Kidney capillary endothelial cell (primary cell): ENCODE measurements at regions not wholly inside any gene's neighbourhood (a gene's known extent, or its start where the extent isn't known, plus 50 kb on each side); places are given as distances from the start of the nearest gene placed in this dataset.
"Not testable (repeated sequence)": the region's sequence is repeated elsewhere in the genome, so short reads cannot be mapped to it uniquely, and the experiment has no call there.

ENCODE experiments used
- DNase-seq: peaks from one replicate; pipeline ENCODE4 v3.0.0-alpha.2; 2018; ENCODE audit warnings: low spot score

DNA sequence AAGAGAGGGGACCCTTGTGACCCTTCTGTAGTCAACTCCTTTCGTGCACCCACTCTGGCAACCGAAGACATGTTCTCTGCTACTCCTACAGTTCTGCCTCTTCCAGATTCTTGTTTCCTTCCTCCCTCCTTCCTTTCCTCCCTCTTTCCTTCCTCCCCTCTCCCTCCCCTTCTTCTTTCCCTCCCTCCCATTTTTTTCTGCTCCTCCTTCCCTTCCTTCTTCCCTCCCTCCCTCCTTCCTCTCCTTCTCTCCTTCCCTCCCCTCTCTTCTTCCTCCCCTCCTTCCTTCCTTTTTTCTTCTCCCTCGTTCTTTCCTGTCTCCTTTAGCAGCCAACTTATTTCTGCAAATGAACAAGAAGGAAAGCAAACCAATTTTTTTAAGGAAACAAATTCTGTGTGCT lies 111.5 kb downstream of the NPTX2 start:
- DNase-seq: no peak

DNA sequence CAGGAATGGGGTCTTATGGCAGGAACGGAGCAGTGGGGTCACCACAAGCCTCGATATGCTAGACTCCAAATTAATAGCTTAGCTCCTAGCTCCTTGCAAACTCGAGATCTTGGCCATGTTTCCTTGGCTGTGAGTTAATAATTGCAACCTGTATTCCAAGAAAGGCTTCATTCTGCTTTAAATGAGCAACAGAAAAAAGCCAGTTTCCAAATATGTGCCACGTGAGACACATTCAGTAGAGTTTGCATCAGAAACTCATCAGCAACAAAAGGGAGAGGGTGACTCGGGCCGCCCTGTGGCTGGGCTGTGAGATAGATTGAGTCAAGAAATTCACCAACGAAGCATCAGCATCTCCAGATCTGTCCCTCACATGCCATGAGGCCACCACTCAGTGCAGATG lies 112.0 kb downstream of the NPTX2 start:
- no peak for DNase-seq

GRCh38 chr7:98730326-98730725 lies 113.2 kb downstream of the NPTX2 start:
- no peak for DNase-seq

DNA sequence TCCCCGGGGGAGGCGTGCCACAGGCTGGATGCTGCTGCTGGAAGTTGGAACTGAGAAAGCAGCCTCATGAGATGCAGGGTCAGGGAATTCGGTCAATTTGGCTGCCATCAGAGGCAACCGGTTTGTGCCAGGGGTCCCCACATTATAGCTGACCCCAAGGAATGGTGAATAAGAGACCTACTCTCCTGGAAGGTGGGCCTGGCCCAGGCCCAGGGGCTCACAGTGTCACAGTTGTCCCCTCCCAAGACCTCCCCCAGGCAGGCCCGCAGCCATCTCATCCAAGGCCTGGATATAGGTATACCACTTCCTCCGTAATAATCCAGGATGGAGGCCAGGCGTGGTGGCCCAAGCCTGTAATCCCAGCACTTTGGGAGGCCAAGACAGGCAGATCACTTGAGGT lies 114.6 kb downstream of the NPTX2 start:
- DNase-seq: no peak

GRCh38 chr7:98733036-98733435 lies 116.0 kb downstream of the NPTX2 start:
- DNase-seq: peak; percentile 7

DNA sequence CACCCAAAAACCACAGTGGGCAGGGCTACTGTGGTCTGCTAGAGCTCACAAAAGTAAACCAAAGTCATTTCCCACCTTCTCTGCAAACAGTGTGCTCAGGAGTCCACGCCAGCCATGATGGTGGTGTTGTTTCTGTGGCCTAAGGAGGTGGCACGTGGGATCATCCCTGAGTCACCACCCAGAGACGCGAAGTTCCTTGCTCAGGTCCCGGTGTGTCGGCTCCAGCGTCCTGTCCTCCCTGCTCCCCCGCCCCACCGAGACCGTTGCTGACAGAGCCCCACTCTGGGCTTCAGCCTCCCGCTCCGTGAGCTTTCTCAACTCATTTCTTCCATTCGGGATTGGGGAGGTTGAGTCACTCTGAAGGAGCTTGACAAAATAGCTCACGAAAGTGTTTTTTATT lies 118.7 kb downstream of the NPTX2 start:
- no peak for DNase-seq

DNA sequence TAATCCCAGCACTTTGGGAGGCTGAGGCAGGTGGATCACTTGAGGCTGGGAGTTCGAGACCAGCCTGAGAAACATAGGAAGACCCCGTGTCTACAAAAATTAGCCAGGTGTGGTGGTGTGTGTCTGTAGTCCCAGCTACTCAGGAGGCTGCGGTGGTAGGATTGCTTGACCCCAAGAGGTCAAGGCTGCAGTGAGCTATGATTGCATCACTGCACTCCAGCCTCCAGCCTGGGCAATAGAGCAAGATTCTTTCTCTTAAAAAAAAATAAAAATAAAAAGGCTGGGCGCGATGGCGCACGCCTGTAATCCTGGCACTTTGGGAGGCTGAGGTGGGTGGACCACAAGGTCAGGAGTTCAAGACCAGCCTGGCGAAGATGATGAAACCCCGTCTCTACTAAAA lies 119.4 kb downstream of the NPTX2 start:
- DNase-seq: not testable (repeated sequence)

GRCh38 chr7:98737176-98737575 lies 120.1 kb downstream of the NPTX2 start:
- no peak for DNase-seq

GRCh38 chr7:98740643-98741042 lies 123.6 kb downstream of the NPTX2 start:
- no peak for DNase-seq

DNA sequence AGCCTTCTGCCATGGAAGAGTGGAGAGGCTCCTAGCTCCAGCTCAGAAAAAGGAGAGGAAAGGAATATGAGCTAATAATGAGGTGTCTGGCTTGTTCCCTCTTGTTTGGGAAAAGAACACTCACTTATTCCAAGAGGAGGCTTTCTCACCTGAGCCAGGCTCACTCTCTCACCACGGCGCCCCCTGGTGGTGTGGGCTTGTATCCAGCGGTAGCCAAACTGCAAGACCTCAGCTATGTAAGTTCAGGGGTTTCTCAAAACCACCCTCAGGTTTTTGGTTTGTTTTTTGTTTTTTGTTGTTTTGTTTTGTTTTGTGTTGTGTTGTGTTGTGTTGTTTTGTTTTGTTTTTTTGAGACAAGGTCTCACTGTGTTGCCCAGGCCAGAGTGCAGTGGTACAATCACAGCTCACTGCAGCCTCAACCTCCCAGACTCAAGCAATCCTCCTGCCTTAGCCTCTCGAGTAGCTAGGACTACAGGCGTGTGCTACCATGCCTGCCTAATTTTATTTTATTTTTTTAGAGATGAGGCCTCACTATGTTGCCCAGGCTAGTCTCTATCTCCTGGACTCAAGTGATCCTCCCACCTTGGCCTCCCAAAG lies 124.0 kb downstream of the TMEM130 start:
- DNase-seq: peak; percentile 43

GRCh38 chr7:98748090-98748489 lies 121.7 kb downstream of the TMEM130 start:
- DNase-seq: no peak

GRCh38 chr7:98753176-98753575 lies 116.6 kb downstream of the TMEM130 start:
- no peak for DNase-seq

DNA sequence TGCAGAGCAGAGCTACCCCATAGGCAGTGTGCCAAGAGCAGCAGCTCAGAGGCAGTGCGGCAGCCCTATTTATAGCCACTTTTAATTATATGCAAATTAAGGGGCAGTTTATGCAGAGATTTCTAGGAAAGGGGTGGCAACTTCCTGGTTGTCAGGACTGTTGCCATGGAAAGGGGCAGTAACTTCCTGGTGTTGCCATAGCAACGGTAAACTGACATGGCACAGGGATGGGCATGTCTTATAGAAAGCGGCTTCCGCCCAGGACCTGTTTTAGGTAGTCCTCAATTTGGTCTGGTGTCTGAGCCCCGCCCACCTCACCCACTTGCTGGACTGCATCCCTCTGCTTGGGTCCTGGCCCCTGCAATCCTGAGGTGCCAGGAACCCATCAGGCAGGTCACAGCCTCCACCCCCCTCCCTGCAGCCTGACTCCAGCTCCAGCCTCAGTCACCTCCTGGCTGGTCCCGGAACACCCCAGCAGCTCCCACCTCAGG lies 115.8 kb downstream of the TMEM130 start:
- no peak for DNase-seq

DNA sequence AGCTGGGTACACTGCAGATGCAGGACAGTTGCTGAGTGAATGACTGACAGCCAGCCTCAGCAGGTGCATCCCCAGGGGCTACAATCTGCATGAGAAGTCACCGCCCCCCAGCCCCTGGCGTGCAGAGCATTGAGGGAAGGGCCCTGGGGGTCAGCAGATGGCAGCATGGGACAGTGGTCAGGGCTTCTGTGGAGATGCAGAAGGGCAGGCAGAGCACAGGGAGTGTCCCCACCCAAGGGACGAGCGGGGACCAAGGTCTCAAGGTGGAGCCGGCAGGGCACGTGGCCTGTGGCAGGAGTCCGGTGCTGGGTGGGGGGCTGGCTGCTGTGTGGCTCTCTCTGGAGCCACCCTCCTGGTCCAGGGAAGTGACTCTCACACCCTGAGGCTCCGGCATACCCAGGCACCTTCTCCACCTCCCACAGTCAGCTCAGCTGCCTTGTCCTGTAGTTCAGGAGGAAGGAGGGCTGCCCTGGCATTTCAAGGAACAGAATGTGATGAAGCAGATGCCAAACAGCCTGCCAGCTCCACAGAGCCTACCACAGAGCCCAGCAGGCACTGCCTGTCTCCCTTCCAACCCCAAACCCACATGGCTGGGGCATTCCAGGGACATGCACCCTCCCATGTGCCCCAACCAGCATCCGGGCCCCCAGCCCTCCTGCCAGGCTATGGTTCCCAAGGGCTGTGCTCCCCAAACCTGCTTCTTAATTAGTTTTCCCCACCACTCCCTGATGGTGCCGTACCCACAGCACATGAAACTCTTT lies 114.5 kb downstream of the TMEM130 start:
- DNase-seq: no peak

DNA sequence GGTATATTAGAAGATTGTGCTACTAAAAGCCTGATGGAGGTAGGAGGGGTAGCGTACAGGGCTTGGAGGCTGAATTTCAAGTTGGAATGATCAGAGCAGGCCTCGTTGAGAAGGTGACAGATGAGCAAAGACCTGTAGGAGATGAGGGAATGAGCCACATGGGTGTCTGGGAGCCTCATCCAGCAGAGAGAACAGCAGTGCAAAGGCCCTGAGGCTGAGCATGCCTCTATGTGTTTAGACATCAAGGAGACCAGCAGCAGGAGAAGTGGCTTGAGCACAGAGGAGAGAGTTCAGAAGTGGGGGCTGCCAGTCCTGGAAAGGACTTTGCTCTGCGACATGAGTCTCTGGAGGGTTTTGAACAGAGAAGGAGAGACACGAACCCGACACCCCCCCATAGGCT lies 111.7 kb downstream of the TMEM130 start:
- no peak for DNase-seq

- no peak for DNase-seq
Observed at GRCh38 chr7:98760201-98760651, 109.6 kb downstream of the TMEM130 start.

DNA sequence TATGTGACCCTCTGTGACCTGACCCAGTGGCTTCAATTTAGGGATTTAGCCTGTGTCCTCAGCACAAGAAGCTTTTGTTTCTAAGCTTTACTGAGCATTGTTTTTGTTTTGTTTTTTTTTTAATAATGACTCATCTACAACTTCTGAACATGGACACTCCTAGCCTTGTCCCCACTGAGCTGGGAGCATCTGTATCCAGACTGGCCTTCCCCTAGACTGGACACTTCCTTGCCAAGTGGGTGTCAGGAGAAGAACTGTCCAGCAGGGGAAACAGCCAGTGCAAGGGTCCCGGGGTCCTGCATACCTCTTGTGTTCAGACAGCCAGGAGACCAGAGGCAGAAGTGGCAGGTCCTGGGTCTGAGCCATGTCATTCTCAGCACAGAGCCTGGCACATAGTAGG lies 108.6 kb downstream of the TMEM130 start:
- no peak for DNase-seq

DNA sequence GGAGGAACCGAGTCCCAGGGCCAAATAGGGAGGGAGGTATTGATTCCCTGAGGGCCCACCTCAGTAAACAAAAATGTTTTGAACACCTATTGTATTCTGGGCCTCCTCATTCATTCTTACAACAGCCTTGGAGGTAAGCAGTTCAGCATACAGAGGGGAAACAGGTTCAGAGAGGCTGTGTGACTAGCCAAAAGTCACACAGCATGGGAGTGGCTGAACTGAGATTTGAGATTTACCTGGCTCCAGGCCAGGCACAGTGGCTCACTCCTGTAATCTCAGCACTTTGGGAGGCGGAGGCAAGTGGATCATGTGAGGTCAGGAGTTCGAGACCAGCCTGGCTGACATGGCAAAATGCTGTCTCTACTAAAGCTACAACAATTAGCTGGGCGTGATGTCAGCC lies 107.2 kb downstream of the TMEM130 start:
- DNase-seq: no peak

DNA sequence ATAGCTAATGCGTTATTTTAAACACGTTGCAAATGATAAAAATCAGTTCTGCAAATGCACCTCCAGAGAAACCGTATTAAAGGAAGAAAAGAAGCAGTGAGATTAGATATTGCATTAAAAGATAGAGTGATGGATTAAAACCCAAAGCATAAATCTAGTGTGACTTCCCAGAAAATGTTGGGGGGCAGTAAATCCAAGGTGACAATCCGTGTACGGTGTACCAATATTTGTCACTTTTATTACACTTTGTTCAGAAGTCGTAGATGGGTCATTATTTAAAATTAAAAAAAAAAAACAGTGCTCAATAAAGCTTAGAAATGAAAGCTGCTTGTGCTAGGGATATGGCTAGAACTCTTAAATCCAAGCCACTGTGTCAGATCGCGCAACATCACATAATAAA lies 106.4 kb downstream of the TMEM130 start:
- DNase-seq: no peak

- no peak for DNase-seq
Observed at GRCh38 chr7:98764946-98765345, 104.9 kb downstream of the TMEM130 start.

DNA sequence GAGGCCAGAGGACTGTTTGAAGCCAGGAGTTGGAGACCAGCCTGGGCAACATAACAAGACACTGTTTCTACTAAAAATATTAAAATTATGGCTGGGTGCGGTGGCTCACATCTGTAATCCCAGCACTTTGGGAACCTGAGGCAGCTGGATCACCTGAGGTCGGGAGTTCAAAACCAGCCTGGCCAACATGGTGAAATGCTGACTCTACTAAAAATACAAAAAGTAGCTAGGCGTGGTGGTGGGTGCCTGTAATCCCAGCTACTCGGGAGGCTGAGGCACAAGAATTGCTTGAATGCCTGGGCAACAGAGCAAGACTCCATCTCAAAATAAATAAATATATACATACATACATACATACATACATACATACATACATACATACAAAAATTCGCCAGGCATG lies 99.7 kb downstream of the TMEM130 start:
- DNase-seq: not testable (repeated sequence)

GRCh38 chr7:98771519-98771918 lies 98.3 kb downstream of the TMEM130 start:
- DNase-seq: no peak

GRCh38 chr7:98771941-98772603 lies 97.7 kb downstream of the TMEM130 start:
- DNase-seq: no peak
